ENCODE measurements at regions not wholly inside any gene's neighbourhood (a gene's known extent, or its start where the extent isn't known, plus 50 kb on each side); places are given as distances from the start of the nearest gene placed in this dataset.

GRCh38 chr14:101127224-101127623, 223.7 kb upstream of the RTL1 start:
- intact Hi-C loops (cut with micrococcal nuclease; ENCODE audit: unreplicated experiment) (no loop called here), in situ Hi-C loops (cut with HindIII; ENCODE audit: extremely low pct_ligation_motif_present, low pct_unique_long_range_greater_than_20kb) (no loop called here)
- DNase-seq (ENCODE audit: low spot score) (no peak), FAIRE-seq (no peak), ATAC-seq (no peak)
- no peak overlapping the region for H3K4me3 ChIP-seq (replicated peaks in 1 of 3; ENCODE audit: insufficient read depth in 1 of 3, low read depth in 2 of 3, low read length in 3 of 3)
- ChIA-PET POLR2A (no interaction called here), CTCF (ENCODE audit: low intra/inter-chr PET ratio, low total read pairs) (no interaction called here)
- no peaks in the 10 kb centered on the region for H4K20me1 ChIP-seq (ENCODE audit: insufficient read depth, low read length)
- no peak overlapping the region for H3K4me2 ChIP-seq (ENCODE audit: low read depth, low read length)
- no peaks in the 10 kb centered on the region for H3K36me3 ChIP-seq (replicated peaks in 1 of 2; ENCODE audit: control insufficient read depth in 1 of 2, insufficient read depth in 2 of 2, low read length in 2 of 2)
- H3K27ac ChIP-seq (ENCODE audit: extremely low read length, insufficient read depth, low read length): no peak overlapping the region
- H3K9ac ChIP-seq (ENCODE audit: insufficient read depth, low read depth, low read length): no peak overlapping the region
- H3K27me3 ChIP-seq (ENCODE audit: control insufficient read depth in 1 of 2, insufficient read depth in 2 of 2, low read length in 2 of 2): peaks cover 6 to 50% of the 10 kb centered on the region in 2 experiments; a peak in 4 of 5 replicates
- no peaks in the 10 kb centered on the region for H3K79me2 ChIP-seq (ENCODE audit: insufficient read depth, low read length)
- no TSS peak for BruUV-seq (replicated peaks)
- TF ChIP-seq ZNF362 (CRISPR knock-in tag; IDR thresholded peaks at IDR 0.05; ENCODE audit: borderline replicate concordance) (no peak), ZSCAN29 (CRISPR knock-in tag; conservative IDR thresholded peaks at IDR 0.05) (no peak)
- no peak overlapping the region for H2AFZ ChIP-seq (ENCODE audit: low read length)
- H3K4me1 ChIP-seq (ENCODE audit: insufficient read depth, low read length): no peaks in the 10 kb centered on the region
- no peaks in the 10 kb centered on the region for H3K9me3 ChIP-seq (ENCODE audit: low read length)
- WGBS (ENCODE audit: low lambda C conversion rate): 40% methylated on average over 9 of the region's 12 CpGs

DNA sequence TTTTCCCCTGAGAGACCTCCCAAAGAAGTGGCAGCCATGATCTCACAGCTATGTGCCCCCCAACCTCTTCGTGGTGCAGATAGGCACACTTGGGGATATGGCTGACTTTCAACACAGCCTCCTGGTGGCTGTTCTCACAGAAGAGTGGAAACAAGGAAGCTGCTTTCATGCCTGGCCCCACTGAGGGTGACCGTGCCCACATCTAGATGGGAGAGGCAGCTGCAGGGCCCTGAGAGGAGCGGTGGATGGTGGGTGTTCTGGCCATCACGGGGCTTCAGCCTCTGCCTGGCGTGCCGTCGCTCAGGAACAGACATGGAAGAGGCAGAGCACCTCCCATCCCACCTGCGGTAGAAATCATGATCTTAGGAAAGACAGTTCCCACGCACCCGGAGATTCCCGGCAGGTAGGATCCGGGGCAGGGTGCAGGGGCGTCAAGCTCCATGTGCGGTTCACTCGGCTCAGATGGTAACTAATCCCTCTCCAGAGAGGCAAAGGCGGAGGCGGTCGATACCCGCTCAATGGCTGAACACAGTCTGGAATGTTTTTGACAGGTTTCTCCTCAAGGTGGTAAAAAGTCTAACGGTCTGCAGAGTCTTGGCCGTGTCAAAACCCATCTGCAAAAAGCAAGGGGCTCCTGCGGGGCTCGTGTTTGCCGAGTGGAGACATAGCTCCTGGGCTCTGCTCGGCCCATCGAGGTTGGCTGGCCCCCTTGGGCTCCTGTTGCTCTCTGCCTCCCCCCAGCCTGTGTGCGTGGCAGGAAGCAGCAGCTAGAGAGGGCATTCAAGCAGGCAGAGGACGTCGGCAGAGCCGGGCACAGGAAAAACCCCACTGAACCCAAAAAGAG, 225.2 kb upstream of the RTL1 start:
- no peak for DNase-seq (ENCODE audit: low spot score)
- intact Hi-C loops (cut with micrococcal nuclease; ENCODE audit: unreplicated experiment): no loop called here
- no peak for FAIRE-seq
- in situ Hi-C loops (cut with HindIII; ENCODE audit: extremely low pct_ligation_motif_present, low pct_unique_long_range_greater_than_20kb): no loop called here
- Histone ChIP-seq H2AFZ (ENCODE audit: low read length) (no peak overlapping the region), H3K4me3 (replicated peaks in 1 of 3; ENCODE audit: insufficient read depth in 1 of 3, low read depth in 2 of 3, low read length in 3 of 3) (no peak overlapping the region), H3K4me1 (ENCODE audit: insufficient read depth, low read length) (no peaks in the 10 kb centered on the region), H3K4me2 (ENCODE audit: low read depth, low read length) (no peak overlapping the region), H4K20me1 (ENCODE audit: insufficient read depth, low read length) (no peaks in the 10 kb centered on the region), H3K9ac (ENCODE audit: insufficient read depth, low read depth, low read length) (no peak overlapping the region), H3K27ac (ENCODE audit: extremely low read length, insufficient read depth, low read length) (no peak overlapping the region), H3K27me3 (ENCODE audit: control insufficient read depth in 1 of 2, insufficient read depth in 2 of 2, low read length in 2 of 2) (peaks cover 4 to 41% of the 10 kb centered on the region in 2 experiments; a peak in 3 of 5 replicates), H3K79me2 (ENCODE audit: insufficient read depth, low read length) (no peaks in the 10 kb centered on the region), H3K9me3 (ENCODE audit: low read length) (no peaks in the 10 kb centered on the region), H3K36me3 (replicated peaks in 1 of 2; ENCODE audit: control insufficient read depth in 1 of 2, insufficient read depth in 2 of 2, low read length in 2 of 2) (no peaks in the 10 kb centered on the region)
- POLR2A ChIA-PET: no interaction called here
- CTCF ChIA-PET (ENCODE audit: low intra/inter-chr PET ratio, low total read pairs): no interaction called here
- no TSS peak for BruUV-seq (replicated peaks)
- no peak for ATAC-seq
- WGBS (ENCODE audit: low lambda C conversion rate): 31% methylated on average over 16 of the region's 30 CpGs
- TF ChIP-seq ZSCAN20 (CRISPR knock-in tag; IDR thresholded peaks at IDR 0.05; ENCODE audit: borderline replicate concordance) (no peak), CBX1 (IDR thresholded peaks at IDR 0.05; ENCODE audit: low read depth) (no peak), ZNF335 (CRISPR knock-in tag; IDR thresholded peaks at IDR 0.05) (no peak), ZC3H4 (CRISPR knock-in tag; IDR thresholded peaks at IDR 0.05; ENCODE audit: borderline replicate concordance) (no peak), FOXP1 (IDR thresholded peaks at IDR 0.05) (no peak), FOXP1 (CRISPR knock-in tag; IDR thresholded peaks at IDR 0.05) (no peak), ZBED4 (CRISPR knock-in tag; IDR thresholded peaks at IDR 0.05; ENCODE audit: borderline replicate concordance) (no peak), TRIM24 (CRISPR knock-in tag; IDR thresholded peaks at IDR 0.05) (no peak), RCOR2 (CRISPR knock-in tag; IDR thresholded peaks at IDR 0.05) (no peak), ZNF710 (CRISPR knock-in tag; IDR thresholded peaks at IDR 0.05; ENCODE audit: borderline replicate concordance) (no peak)
